ENCODE measurements at regions not wholly inside any gene's neighbourhood (a gene's known extent, or its start where the extent isn't known, plus 50 kb on each side); places are given as distances from the start of the nearest gene placed in this dataset.

DNA sequence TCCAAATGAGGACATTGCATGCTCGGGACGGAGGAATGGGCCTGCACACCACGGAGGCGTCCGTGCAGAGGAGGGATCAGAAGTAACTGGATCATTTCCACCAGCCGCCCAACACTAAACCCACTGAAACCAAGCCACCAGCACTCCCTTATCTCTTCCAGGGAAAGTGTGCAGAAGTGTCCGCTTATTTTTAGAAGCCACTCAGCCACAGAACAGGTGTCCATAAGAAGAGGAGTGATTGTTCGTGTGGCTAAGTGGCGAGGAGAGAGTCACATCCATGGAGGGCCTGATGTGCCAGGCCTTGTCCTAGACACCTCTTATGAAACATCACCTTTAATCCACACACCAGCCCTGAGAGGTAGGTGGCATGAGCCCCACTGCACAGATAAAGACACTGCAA is 407.9 kb upstream of the NPVF start:
- no peak overlapping the region for H2AFZ ChIP-seq (ENCODE audit: low read depth, low read length)
- FAIRE-seq (no peak), DNase-seq (ENCODE audit: low read depth, low spot score) (no peak)
- H3K27ac ChIP-seq (ENCODE audit: insufficient read depth, low read depth, low read length), result no peak overlapping the region
- H3K36me3 ChIP-seq (ENCODE audit: control insufficient read depth in 2 of 2, extremely low read depth in 1 of 2, insufficient read depth in 2 of 2, low read length in 2 of 2), result no peaks in the 10 kb centered on the region
- no peak overlapping the region for H3K4me2 ChIP-seq (ENCODE audit: insufficient read depth, low read length)
- intact Hi-C loops (cut with micrococcal nuclease), result no loop called here
- no peaks in the 10 kb centered on the region for H3K27me3 ChIP-seq (ENCODE audit: control insufficient read depth in 2 of 2, insufficient read depth in 2 of 2, low read length in 2 of 2)
- H3K4me3 ChIP-seq (replicated peaks in 1 of 3; ENCODE audit: insufficient read depth in 1 of 3, low read depth in 1 of 3, low read length in 3 of 3), result no peak overlapping the region
- H4K20me1 ChIP-seq (replicated peaks; ENCODE audit: control insufficient read depth, extremely low read depth, insufficient read depth, low read length), result no peaks in the 10 kb centered on the region
- no peaks in the 10 kb centered on the region for H3K79me2 ChIP-seq (ENCODE audit: control insufficient read depth, insufficient read depth, low read length)
- H3K9me3 ChIP-seq (replicated peaks; ENCODE audit: control insufficient read depth, insufficient read depth, low read length), result no peaks in the 10 kb centered on the region
- CTCF ChIA-PET, result no interaction called here
- TF ChIP-seq EZH2 (IDR thresholded peaks at IDR 0.05; ENCODE audit: borderline replicate concordance, low read depth, low read length, severe bottlenecking) (no peak), JUN (IDR thresholded peaks at IDR 0.05; ENCODE audit: borderline replicate concordance, insufficient read depth, insufficient read length, low read depth) (no peak)
- BruUV-seq (replicated peaks), result no TSS peak
- POLR2A ChIA-PET, result no interaction called here
- H3K4me1 ChIP-seq (ENCODE audit: control insufficient read depth, extremely low read depth, insufficient read depth, low read length), result no peaks in the 10 kb centered on the region
- H3K9ac ChIP-seq (replicated peaks; ENCODE audit: extremely low read depth, insufficient read depth, low read length), result no peak overlapping the region
- no peaks in the 10 kb centered on the region for H3K9me1 ChIP-seq (replicated peaks; ENCODE audit: control insufficient read depth, extremely low read depth, insufficient read depth, low read length)
- dilution Hi-C loops (cut with MboI; ENCODE audit: extremely low pct_ligation_motif_present, low sequenced_read_pairs), result no loop called here

GRCh38 chr7:25636871-25637283 is 408.6 kb upstream of the NPVF start:
- ChIA-PET CTCF (no interaction called here), POLR2A (no interaction called here)
- no peak for FAIRE-seq
- H3K27me3 ChIP-seq (ENCODE audit: control insufficient read depth in 2 of 2, insufficient read depth in 2 of 2, low read length in 2 of 2), result no peaks in the 10 kb centered on the region
- no peak overlapping the region for H2AFZ ChIP-seq (ENCODE audit: low read depth, low read length)
- dilution Hi-C loops (cut with MboI; ENCODE audit: extremely low pct_ligation_motif_present, low sequenced_read_pairs), result no loop called here
- H3K9me1 ChIP-seq (replicated peaks; ENCODE audit: control insufficient read depth, extremely low read depth, insufficient read depth, low read length), result no peaks in the 10 kb centered on the region
- no peaks in the 10 kb centered on the region for H3K79me2 ChIP-seq (ENCODE audit: control insufficient read depth, insufficient read depth, low read length)
- no peaks in the 10 kb centered on the region for H3K36me3 ChIP-seq (ENCODE audit: control insufficient read depth in 2 of 2, extremely low read depth in 1 of 2, insufficient read depth in 2 of 2, low read length in 2 of 2)
- no peaks in the 10 kb centered on the region for H4K20me1 ChIP-seq (replicated peaks; ENCODE audit: control insufficient read depth, extremely low read depth, insufficient read depth, low read length)
- TF ChIP-seq, protein P1, sequence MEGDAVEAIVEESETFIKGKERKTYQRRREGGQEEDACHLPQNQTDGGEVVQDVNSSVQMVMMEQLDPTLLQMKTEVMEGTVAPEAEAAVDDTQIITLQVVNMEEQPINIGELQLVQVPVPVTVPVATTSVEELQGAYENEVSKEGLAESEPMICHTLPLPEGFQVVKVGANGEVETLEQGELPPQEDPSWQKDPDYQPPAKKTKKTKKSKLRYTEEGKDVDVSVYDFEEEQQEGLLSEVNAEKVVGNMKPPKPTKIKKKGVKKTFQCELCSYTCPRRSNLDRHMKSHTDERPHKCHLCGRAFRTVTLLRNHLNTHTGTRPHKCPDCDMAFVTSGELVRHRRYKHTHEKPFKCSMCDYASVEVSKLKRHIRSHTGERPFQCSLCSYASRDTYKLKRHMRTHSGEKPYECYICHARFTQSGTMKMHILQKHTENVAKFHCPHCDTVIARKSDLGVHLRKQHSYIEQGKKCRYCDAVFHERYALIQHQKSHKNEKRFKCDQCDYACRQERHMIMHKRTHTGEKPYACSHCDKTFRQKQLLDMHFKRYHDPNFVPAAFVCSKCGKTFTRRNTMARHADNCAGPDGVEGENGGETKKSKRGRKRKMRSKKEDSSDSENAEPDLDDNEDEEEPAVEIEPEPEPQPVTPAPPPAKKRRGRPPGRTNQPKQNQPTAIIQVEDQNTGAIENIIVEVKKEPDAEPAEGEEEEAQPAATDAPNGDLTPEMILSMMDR (IDR thresholded peaks at IDR 0.05; ENCODE audit: extremely low read depth in 1 of 2, insufficient read depth in 1 of 2, low read depth in 1 of 2, low read length in 2 of 2), result no peak
- TF ChIP-seq MYC (IDR thresholded peaks at IDR 0.05; ENCODE audit: low read depth, low read length) (no peak), EZH2 (IDR thresholded peaks at IDR 0.05; ENCODE audit: borderline replicate concordance, low read depth, low read length, severe bottlenecking) (no peak), POLR2AphosphoS5 (IDR thresholded peaks at IDR 0.05; ENCODE audit: insufficient read depth, low read depth, low read length) (no peak), FOS (IDR thresholded peaks at IDR 0.05; ENCODE audit: borderline replicate concordance, insufficient read depth, low read length) (no peak), GATA2 (IDR thresholded peaks at IDR 0.05; ENCODE audit: insufficient read depth, insufficient read length, low read depth, low read length) (no peak), POLR2A (IDR thresholded peaks at IDR 0.05; ENCODE audit: low read depth, low read length) (no peak), JUN (IDR thresholded peaks at IDR 0.05; ENCODE audit: borderline replicate concordance, insufficient read depth, insufficient read length, low read depth) (no peak)
- TF ChIP-seq, protein P2, sequence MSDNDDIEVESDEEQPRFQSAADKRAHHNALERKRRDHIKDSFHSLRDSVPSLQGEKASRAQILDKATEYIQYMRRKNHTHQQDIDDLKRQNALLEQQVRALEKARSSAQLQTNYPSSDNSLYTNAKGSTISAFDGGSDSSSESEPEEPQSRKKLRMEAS (IDR thresholded peaks at IDR 0.05; ENCODE audit: insufficient read depth, insufficient read length), result no peak
- H3K9ac ChIP-seq (replicated peaks; ENCODE audit: extremely low read depth, insufficient read depth, low read length), result no peak overlapping the region
- DNase-seq (ENCODE audit: low read depth, low spot score), result no peak
- intact Hi-C loops (cut with micrococcal nuclease), result no loop called here
- no TSS peak for BruUV-seq (replicated peaks)
- no peak overlapping the region for H3K4me3 ChIP-seq (replicated peaks in 1 of 3; ENCODE audit: insufficient read depth in 1 of 3, low read depth in 1 of 3, low read length in 3 of 3)
- no peak overlapping the region for H3K27ac ChIP-seq (ENCODE audit: insufficient read depth, low read depth, low read length)
- no peak overlapping the region for H3K4me2 ChIP-seq (ENCODE audit: insufficient read depth, low read length)
- H3K4me1 ChIP-seq (ENCODE audit: control insufficient read depth, extremely low read depth, insufficient read depth, low read length), result no peaks in the 10 kb centered on the region
- no peaks in the 10 kb centered on the region for H3K9me3 ChIP-seq (replicated peaks; ENCODE audit: control insufficient read depth, insufficient read depth, low read length)
